PFSK-1 (cell line): ENCODE measurements at regions not wholly inside any gene's neighbourhood (a gene's known extent, or its start where the extent isn't known, plus 50 kb on each side); places are given as distances from the start of the nearest gene placed in this dataset.

Source experiments
- FOXP2 ChIP-seq: optimal IDR thresholded peaks from 2 replicates; pipeline ENCODE3; 2011; ENCODE audit warnings: borderline replicate concordance, control low read depth, inconsistent platforms; ENCODE audit not compliant: insufficient read depth; ENCODE audit errors: extremely low read length, extremely low read depth
- POLR2AphosphoS5 ChIP-seq: IDR thresholded peaks from 2 replicates; pipeline ENCODE4 v1.6.1; 2012; ENCODE audit warnings: low read depth, mild to moderate bottlenecking, control low read depth, low read length, moderate library complexity
- REST ChIP-seq, 2 experiments: IDR thresholded peaks; 2 replicates each; pipeline versions ENCODE4 v1.6.1 to v1.8.0; 2011 to 2012; ENCODE audit warnings: low read depth in 2 of 2, low read length in 2 of 2, control low read depth in 1 of 2, inconsistent platforms in 1 of 2, mild to moderate bottlenecking in 1 of 2, moderate library complexity in 1 of 2; ENCODE audit not compliant: insufficient read depth in 1 of 2
- SIN3A ChIP-seq: IDR thresholded peaks from 2 replicates; pipeline ENCODE4 v1.6.1; 2012; ENCODE audit warnings: mild to moderate bottlenecking, low read length, moderate library complexity, borderline replicate concordance; ENCODE audit not compliant: insufficient read depth
- TAF1 ChIP-seq: IDR thresholded peaks from 2 replicates; pipeline ENCODE4 v1.6.1; 2012; ENCODE audit warnings: low read length, control low read depth, borderline replicate concordance; ENCODE audit not compliant: insufficient read depth

GRCh38 chr3:148535001-148535400 is 162.7 kb upstream of the AGTR1 start:
- no peak for TF ChIP-seq POLR2AphosphoS5
- no peak for TF ChIP-seq REST (IDR thresholded peaks at IDR 0.05; ENCODE audit: insufficient read depth in 1 of 2, low read depth in 2 of 2, low read length in 2 of 2)
- TF ChIP-seq SIN3A: no peak
- no peak for TF ChIP-seq FOXP2
- TF ChIP-seq TAF1: no peak

GRCh38 chr3:148540266-148540665 is 157.4 kb upstream of the AGTR1 start:
- TF ChIP-seq SIN3A: no peak
- TF ChIP-seq FOXP2: no peak
- no peak for TF ChIP-seq REST (IDR thresholded peaks at IDR 0.05; ENCODE audit: insufficient read depth in 1 of 2, low read depth in 2 of 2, low read length in 2 of 2)
- TF ChIP-seq TAF1: no peak
- TF ChIP-seq POLR2AphosphoS5: no peak

GRCh38 chr3:148540851-148541250 is 156.9 kb upstream of the AGTR1 start:
- TF ChIP-seq POLR2AphosphoS5 (no peak), SIN3A (no peak), FOXP2 (no peak), TAF1 (no peak), REST (IDR thresholded peaks at IDR 0.05; ENCODE audit: insufficient read depth in 1 of 2, low read depth in 2 of 2, low read length in 2 of 2) (no peak)

GRCh38 chr3:148546959-148547358 is 150.7 kb upstream of the AGTR1 start:
- no peak for TF ChIP-seq REST (IDR thresholded peaks at IDR 0.05; ENCODE audit: insufficient read depth in 1 of 2, low read depth in 2 of 2, low read length in 2 of 2)
- TF ChIP-seq POLR2AphosphoS5: no peak
- TF ChIP-seq SIN3A: no peak
- no peak for TF ChIP-seq TAF1
- no peak for TF ChIP-seq FOXP2

- TF ChIP-seq SIN3A (no peak), REST (IDR thresholded peaks at IDR 0.05; ENCODE audit: insufficient read depth in 1 of 2, low read depth in 2 of 2, low read length in 2 of 2) (no peak), FOXP2 (no peak), TAF1 (no peak), POLR2AphosphoS5 (no peak)
These were observed 145.9 kb upstream of the AGTR1 start for GRCh38 chr3:148551767-148552260.
